TTC549 (cell line): ENCODE measurements at regions not wholly inside any gene's neighbourhood (a gene's known extent, or its start where the extent isn't known, plus 50 kb on each side); places are given as distances from the start of the nearest gene placed in this dataset.
"Not testable (repeated sequence)": the region's sequence is repeated elsewhere in the genome, so short reads cannot be mapped to it uniquely, and the experiment has no call there.

ENCODE experiments used
- FAIRE-seq: peaks from 2 replicates; lab custom pipeline; 2012; peaks lifted over from hg19 to GRCh38; lab: Jason Lieb, UNC

DNA sequence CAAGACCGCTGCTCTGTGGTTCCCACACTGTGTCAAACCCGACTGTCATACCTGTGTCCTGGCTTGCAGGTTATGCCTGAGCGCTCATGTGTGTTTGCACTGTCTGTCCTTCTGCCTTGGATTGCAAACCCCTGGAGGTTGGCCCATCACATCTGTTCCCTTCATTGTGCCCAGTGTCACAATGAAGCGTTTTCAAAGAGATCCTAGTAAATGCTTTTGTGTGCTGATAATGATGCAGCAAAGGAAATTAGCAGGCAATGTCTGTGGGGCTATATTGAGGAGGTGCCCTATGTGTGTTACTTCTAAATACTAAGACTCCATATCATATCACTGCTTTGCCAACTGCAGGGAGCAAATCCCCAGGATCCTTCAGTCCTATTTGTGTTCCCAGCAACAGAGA, 424.4 kb upstream of the NFIA start:
- no peak for FAIRE-seq

DNA sequence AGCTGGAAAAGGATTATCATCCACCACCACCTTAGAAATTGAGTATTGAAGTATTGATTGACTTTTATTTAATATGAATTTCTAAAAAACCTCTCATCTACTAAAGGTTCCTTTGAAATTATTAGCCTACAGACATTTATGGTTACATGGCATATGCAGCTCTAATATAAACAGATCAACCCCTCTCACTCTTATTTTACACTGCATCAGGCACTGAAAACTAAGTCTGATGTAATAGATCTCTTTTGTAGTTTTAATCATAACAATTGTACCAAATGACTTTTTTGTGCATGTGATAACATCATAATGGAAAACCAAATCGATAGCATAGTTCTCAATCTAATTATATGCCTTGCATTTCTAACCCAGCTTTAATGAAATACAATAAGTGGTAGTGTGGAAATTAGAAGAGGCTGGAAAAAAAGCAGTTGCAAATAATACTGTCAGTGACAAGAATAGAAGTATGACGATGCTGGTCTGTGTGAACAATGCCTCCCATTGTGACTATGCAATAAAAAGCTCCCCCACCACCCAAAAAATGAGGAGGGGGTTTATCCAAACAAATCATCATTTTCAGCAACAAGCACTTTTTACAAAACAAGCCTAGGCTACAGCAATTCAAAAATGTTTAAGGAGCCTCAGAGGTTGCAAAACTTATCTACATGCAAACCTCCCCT, 426.5 kb upstream of the NFIA start:
- FAIRE-seq = no peak

- FAIRE-seq = not testable (repeated sequence)
These were observed 442.3 kb upstream of the NFIA start for GRCh38 chr1:60640033-60640551.

- no peak for FAIRE-seq
These were observed 443.1 kb upstream of the NFIA start for GRCh38 chr1:60639287-60639686.

GRCh38 chr1:60637651-60638050, 444.7 kb upstream of the NFIA start:
- FAIRE-seq = no peak

- FAIRE-seq = no peak
These were observed 445.4 kb upstream of the NFIA start for GRCh38 chr1:60636946-60637345.

DNA sequence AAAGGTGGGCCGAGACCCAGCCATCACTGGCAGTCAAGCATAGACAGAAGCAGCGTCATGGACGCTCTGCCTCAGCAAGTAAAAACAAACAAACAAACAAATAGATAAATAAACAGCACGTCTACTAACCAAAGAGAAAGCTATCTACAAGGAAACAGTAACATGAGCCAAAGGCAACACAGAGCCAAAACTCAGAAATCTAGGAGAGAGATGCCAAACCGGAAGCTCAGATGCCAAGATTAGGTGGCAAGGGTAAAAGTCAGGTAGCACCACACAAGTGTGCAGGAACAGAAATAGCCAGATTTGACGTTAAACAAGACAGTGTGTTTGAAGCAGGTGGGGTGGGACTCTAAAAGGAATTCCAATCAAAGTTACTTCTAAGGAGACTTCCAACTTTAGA, 448.3 kb upstream of the NFIA start:
- no peak for FAIRE-seq

DNA sequence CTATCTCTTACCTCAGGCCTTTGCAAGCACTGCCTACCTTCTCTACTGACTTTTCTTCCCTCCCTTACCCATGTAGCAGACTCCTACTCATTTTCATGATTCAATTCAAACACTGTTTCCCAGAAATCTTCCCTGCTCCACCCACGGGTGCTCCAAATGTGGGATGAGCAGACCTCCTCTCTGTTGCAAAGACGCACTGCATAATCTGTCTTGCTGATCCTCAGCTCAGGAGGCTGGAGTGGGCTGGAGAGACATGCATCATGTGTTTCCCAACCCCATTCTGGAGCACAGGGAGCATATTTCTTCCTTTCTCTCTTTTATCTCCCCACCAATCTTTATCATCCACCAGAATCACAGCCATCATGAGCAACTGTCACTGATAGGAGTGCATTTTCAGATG, 459.9 kb upstream of the NFIA start:
- FAIRE-seq = no peak

DNA sequence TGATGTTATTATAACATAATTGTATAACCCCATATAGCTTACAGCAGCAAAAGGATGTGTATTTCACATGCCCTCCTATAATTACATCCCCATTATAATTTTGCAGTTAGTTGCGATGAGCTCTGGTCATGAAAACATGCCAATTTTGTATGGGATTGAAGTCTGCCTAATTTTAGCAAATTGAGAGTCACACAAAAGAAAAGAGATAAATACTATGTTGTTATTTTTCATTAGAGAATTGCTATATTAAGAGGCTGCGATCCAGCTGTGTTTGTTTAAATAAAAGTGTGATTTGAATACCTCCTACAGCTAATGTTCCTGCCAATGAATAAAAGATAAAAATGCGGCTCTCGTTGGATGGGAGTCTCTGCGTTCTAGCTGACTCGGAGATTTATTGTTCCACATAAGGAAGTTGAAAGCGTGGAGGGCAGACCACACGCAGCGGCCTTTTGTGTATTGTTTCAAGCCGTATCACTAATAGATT, 461.0 kb upstream of the NFIA start:
- FAIRE-seq = no peak

GRCh38 chr1:60620087-60620486, 462.3 kb upstream of the NFIA start:
- no peak for FAIRE-seq

GRCh38 chr1:60619581-60619980, 462.8 kb upstream of the NFIA start:
- FAIRE-seq = no peak

DNA sequence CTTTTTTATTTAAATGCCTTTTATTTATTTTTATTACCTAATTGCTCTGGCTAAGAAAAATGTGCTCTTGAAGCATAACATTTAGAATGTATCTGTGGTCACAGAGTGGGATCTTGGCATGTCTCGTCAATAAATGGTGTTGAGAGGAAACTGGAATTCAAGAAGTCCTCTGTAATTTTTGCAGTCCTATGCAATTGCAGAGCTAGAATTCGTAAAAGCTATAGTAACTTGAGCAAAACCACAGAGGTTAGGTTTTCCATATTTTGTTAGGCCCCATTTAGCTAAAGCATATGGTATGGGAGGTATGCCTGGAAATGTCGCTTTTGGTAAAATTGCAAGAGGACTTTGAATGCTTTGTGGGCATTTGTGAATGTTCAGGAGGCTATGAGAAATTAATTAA, 466.7 kb upstream of the NFIA start:
- FAIRE-seq = no peak

- no peak for FAIRE-seq
These were observed 469.6 kb upstream of the NFIA start for GRCh38 chr1:60612790-60613189.

- not testable (repeated sequence) for FAIRE-seq
These were observed 475.4 kb upstream of the NFIA start for GRCh38 chr1:60606921-60607320.

- FAIRE-seq = no peak
These were observed 481.8 kb upstream of the NFIA start for GRCh38 chr1:60600532-60600931.

DNA sequence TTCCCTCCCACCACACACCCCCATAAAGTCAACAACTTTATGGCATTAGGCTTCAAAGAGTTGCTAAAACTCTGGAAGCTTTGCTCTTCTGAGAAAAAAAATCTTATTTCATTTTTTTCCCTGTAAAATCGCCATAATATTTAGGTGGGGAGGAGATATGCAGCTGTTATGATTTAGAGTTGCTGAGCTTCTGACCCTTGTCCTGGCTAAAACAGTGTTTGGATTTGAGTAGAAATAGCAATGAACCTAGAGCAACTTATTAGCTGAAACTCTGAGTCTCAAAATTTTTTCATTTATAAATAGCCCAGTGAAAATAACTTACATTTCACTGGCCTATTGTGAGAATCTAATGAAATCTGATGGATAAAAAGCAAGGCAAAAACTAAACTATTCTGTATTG, 482.8 kb upstream of the NFIA start:
- no peak for FAIRE-seq

DNA sequence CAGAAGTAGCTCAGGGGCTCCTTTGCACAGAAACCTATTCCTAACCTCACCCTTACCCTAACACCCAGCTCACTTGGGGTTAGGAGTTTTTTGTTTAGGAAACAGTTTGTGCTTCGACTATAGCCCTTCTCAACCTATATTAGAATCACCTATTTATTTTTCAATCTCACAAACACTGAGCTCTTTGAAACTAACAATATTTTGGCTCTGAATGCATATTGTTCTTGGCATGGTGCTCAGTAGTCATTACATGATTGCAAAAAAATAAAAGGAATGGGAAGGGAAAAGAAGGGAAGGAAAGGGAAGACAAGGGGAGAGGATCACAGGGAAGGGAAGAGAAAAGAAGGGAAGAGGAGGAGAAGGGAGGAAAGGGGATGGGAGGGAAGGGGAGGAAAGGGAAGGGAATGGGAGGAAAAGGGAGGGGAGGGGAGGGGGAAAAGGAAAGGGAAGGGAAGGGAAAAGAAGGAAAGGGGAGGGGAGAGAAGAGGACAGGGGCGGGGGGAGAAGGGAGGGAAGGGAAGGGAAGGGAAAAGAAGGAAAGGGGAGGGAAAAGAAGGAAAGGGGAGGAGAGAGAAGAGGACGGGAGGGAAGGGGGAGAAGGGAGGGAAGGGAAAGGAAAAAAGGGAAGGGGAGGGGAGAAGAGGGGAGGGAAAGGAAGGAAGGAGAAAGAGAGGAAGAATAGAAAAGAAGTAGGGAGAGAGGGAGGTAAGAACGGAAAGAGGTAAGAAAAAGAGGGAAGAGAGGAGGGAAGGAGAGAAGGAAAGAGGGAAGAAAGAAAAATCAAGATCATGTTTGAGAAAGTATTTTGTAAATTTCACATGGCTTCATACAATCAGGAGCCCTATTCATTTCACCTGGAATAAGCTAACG, 484.1 kb upstream of the NFIA start:
- no peak for FAIRE-seq

DNA sequence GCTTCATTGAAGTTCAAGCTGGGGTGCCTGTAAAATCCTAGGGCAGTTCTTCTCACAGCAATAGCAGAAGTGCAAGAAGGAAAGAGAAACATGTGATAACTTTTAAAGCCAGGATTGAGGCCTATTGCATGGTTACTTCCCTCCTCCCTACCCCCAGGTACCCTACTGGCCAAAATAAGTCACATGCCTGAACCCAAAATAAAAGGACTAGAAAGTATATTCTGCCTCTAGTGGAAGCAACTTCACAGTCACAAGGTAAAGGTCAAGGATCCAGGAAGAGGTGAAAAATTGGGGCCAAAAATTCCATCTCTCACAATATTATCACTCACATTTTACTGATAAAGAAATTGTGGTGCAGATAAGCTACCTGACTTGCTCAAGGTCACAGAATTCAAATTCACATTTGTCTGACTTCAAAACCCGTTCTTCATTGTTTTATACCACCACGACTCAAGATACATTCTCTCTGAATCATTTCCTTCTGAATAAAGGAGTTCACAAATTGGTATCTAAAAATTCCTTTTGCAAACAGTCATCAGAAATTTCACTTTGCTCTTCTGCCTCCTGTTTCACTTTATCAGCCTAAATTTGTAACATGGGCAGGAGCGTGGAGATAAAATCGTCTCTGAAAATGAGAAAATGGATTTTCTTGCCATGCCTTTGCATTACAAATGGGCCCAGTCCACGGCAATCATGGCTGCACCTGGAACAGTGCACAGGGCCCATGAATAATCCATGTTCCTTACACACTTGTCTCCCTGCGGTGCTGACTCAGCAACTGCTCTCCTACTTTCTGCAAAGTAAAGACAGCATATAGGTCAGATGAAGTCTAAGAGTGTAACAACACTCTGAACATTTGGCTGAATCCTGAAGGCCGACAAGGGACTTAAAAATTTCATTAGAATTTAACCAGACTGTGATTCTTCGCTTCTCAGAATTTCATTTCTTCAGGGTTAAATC, 485.3 kb upstream of the NFIA start:
- no peak for FAIRE-seq

- no peak for FAIRE-seq
These were observed 490.8 kb upstream of the NFIA start for GRCh38 chr1:60591583-60591982.

DNA sequence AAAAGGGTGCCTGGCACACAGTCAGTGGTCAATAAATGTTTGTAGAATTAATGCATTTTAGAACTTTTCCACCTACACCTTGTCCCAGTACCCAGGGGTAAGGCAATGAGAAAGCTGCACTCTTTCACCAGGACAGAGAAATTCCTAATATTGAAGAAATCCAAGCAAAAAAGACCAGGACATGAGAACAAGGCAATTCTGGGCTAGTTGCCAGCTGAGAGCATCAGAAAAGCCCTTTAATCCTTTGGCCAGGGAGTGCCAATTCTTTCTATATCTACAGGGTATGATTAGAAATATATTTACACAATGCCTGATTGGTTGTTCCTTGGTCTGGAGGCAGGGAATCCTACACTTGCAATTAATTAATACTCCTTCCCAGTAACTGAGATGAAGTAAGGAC, 492.4 kb upstream of the NFIA start:
- FAIRE-seq = no peak

GRCh38 chr1:60589046-60589748, 493.2 kb upstream of the NFIA start:
- no peak for FAIRE-seq

GRCh38 chr1:60584371-60584770, 498.0 kb upstream of the NFIA start:
- FAIRE-seq = no peak
